ENCODE measurements at regions not wholly inside any gene's neighbourhood (a gene's known extent, or its start where the extent isn't known, plus 50 kb on each side); places are given as distances from the start of the nearest gene placed in this dataset.

- no peak for TF ChIP-seq CTCF (IDR thresholded peaks at IDR 0.05; ENCODE audit: low read depth, low read length, missing input control)
- no peak for TF ChIP-seq YY1 (IDR thresholded peaks at IDR 0.05)
- TF ChIP-seq SP1 (IDR thresholded peaks at IDR 0.05) = no peak
- no peak for TF ChIP-seq GABPA (IDR thresholded peaks at IDR 0.05 in 1 of 2, conservative IDR thresholded peaks at IDR 0.05 in 1 of 2)
- TF ChIP-seq RXRA (IDR thresholded peaks at IDR 0.05) = no peak
- TF ChIP-seq ATF3 (IDR thresholded peaks at IDR 0.05) = no peak
- TF ChIP-seq NR2F2 (IDR thresholded peaks at IDR 0.05) = no peak
- TF ChIP-seq MAX (IDR thresholded peaks at IDR 0.05) = no peak
- TF ChIP-seq TAF1 (conservative IDR thresholded peaks at IDR 0.05) = no peak
- no peak for TF ChIP-seq ZBTB33 (IDR thresholded peaks at IDR 0.05)
- no peak for TF ChIP-seq REST (IDR thresholded peaks at IDR 0.05)
Observed at GRCh38 chr15:62888623-62889022, 153.9 kb upstream of the TPM1 start.

All from liver (tissue), 3 donors.